ENCODE measurements at regions not wholly inside any gene's neighbourhood (a gene's known extent, or its start where the extent isn't known, plus 50 kb on each side); places are given as distances from the start of the nearest gene placed in this dataset.

- no peaks in the 10 kb centered on the region for H3K4me1 Mint-ChIP-seq
- no peak overlapping the region for H3K4me3 Mint-ChIP-seq
- no peaks in the 10 kb centered on the region for H3K27me3 Mint-ChIP-seq
- H3K27ac Mint-ChIP-seq = no peak overlapping the region
- ATAC-seq (ENCODE audit: low read depth) (no peak), DNase-seq (no peak)
- TF ChIP-seq, protein P1, sequence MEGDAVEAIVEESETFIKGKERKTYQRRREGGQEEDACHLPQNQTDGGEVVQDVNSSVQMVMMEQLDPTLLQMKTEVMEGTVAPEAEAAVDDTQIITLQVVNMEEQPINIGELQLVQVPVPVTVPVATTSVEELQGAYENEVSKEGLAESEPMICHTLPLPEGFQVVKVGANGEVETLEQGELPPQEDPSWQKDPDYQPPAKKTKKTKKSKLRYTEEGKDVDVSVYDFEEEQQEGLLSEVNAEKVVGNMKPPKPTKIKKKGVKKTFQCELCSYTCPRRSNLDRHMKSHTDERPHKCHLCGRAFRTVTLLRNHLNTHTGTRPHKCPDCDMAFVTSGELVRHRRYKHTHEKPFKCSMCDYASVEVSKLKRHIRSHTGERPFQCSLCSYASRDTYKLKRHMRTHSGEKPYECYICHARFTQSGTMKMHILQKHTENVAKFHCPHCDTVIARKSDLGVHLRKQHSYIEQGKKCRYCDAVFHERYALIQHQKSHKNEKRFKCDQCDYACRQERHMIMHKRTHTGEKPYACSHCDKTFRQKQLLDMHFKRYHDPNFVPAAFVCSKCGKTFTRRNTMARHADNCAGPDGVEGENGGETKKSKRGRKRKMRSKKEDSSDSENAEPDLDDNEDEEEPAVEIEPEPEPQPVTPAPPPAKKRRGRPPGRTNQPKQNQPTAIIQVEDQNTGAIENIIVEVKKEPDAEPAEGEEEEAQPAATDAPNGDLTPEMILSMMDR (IDR thresholded peaks at IDR 0.05) = no peak
- H3K36me3 Mint-ChIP-seq (ENCODE audit: low read depth) = no peaks in the 10 kb centered on the region
- intact Hi-C loops (cut with micrococcal nuclease) = no loop called here
- POLR2A ChIA-PET = no interaction called here
- CTCF ChIA-PET = no interaction called here
- no peaks in the 10 kb centered on the region for H3K9me3 Mint-ChIP-seq
These were observed 617.5 kb downstream of the NR4A2 start for GRCh38 chr2:155714983-155715382.

- Mint-ChIP-seq H3K4me3 (no peak overlapping the region), H3K9me3 (no peaks in the 10 kb centered on the region), H3K4me1 (no peaks in the 10 kb centered on the region), H3K27me3 (no peaks in the 10 kb centered on the region), H3K27ac (no peak overlapping the region), H3K36me3 (ENCODE audit: low read depth) (no peaks in the 10 kb centered on the region)
- TF ChIP-seq, protein P1 (IDR thresholded peaks at IDR 0.05) = no peak
- POLR2A ChIA-PET = no interaction called here
- intact Hi-C loops (cut with micrococcal nuclease) = no loop called here
- DNase-seq = no peak
- CTCF ChIA-PET = no interaction called here
- ATAC-seq (ENCODE audit: low read depth) = no peak
These were observed 624.5 kb downstream of the NR4A2 start for GRCh38 chr2:155708071-155708470.

DNA sequence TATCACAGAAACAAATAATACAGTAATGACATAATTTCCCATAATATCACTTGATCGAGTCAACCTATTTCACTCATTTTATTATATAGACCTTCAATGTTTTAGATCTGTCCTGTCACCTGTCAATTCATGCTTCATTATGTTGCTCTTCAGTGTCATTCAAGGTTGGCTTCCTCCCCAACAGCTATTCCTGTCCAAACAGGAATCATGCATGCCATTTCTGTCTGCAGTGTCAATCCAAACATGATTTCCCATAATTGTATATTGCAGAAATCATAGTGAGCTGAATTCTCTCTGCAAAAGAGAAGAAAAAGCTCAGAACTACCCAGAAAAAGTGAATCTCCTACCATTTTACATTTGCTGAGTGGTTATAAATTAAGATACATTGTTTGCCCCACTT is 628.6 kb downstream of the NR4A2 start:
- POLR2A ChIA-PET = no interaction called here
- TF ChIP-seq, protein P1 (IDR thresholded peaks at IDR 0.05) = no peak
- intact Hi-C loops (cut with micrococcal nuclease) = no loop called here
- ATAC-seq (ENCODE audit: low read depth) = no peak
- Mint-ChIP-seq H3K36me3 (ENCODE audit: low read depth) (no peaks in the 10 kb centered on the region), H3K27ac (no peak overlapping the region), H3K27me3 (no peaks in the 10 kb centered on the region), H3K9me3 (no peaks in the 10 kb centered on the region), H3K4me3 (no peak overlapping the region), H3K4me1 (no peaks in the 10 kb centered on the region)
- CTCF ChIA-PET = no interaction called here
- no peak for DNase-seq

DNA sequence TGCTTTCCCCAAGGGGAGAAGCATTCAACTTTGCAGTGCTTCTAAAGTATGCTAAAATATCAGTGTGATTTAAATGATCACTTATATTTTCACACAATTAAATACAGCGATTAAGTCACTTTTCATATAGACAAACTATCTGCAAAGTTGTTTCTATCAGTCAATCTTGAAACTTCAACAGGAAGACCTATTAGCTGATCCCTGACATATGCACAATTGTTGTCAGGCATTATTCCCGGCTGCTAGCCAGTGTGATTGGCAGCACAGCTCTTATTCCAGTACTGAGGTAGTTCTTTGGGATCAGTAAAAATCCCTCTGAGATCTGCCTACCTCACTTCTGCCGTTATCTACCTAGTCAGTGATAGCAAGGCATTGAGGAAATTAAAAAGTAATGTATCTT is 629.5 kb downstream of the NR4A2 start:
- DNase-seq = no peak
- Mint-ChIP-seq H3K27ac (no peak overlapping the region), H3K4me3 (no peak overlapping the region), H3K4me1 (no peaks in the 10 kb centered on the region), H3K36me3 (ENCODE audit: low read depth) (no peaks in the 10 kb centered on the region), H3K27me3 (no peaks in the 10 kb centered on the region), H3K9me3 (no peaks in the 10 kb centered on the region)
- POLR2A ChIA-PET = no interaction called here
- TF ChIP-seq, protein P1 (IDR thresholded peaks at IDR 0.05) = no peak
- intact Hi-C loops (cut with micrococcal nuclease) = no loop called here
- CTCF ChIA-PET = no interaction called here
- no peak for ATAC-seq (ENCODE audit: low read depth)

GRCh38 chr2:155701721-155702120 is 630.8 kb downstream of the NR4A2 start:
- Mint-ChIP-seq H3K27ac (no peak overlapping the region), H3K4me1 (no peaks in the 10 kb centered on the region), H3K9me3 (no peaks in the 10 kb centered on the region), H3K4me3 (no peak overlapping the region), H3K36me3 (ENCODE audit: low read depth) (no peaks in the 10 kb centered on the region), H3K27me3 (no peaks in the 10 kb centered on the region)
- TF ChIP-seq, protein P1 (IDR thresholded peaks at IDR 0.05) = no peak
- CTCF ChIA-PET = no interaction called here
- intact Hi-C loops (cut with micrococcal nuclease) = no loop called here
- POLR2A ChIA-PET = no interaction called here
- DNase-seq (no peak), ATAC-seq (ENCODE audit: low read depth) (no peak)

Measured in activated B cell treated with CpG ODN at 0.5 μM for 24 hours (primary cell).